ENCODE measurements at regions not wholly inside any gene's neighbourhood (a gene's known extent, or its start where the extent isn't known, plus 50 kb on each side); places are given as distances from the start of the nearest gene placed in this dataset.

GRCh38 chr14:105891631-105892452 lies 365.5 kb downstream of the TMEM121 start:
- no peak for TF ChIP-seq POLR2AphosphoS5 (IDR thresholded peaks at IDR 0.05; ENCODE audit: low read depth, low read length)
- no peak for TF ChIP-seq POLR2A (IDR thresholded peaks at IDR 0.05; ENCODE audit: low read depth, low read length)
- TF ChIP-seq SPI1 (IDR thresholded peaks at IDR 0.05; ENCODE audit: low read depth, low read length), result no peak
- no peak for TF ChIP-seq TAF1 (IDR thresholded peaks at IDR 0.05; ENCODE audit: low read depth, low read length)
- no peak for TF ChIP-seq POU2F2 (IDR thresholded peaks at IDR 0.05; ENCODE audit: low read depth, low read length)
- TF ChIP-seq PAX5 (IDR thresholded peaks at IDR 0.05; ENCODE audit: insufficient read depth, low read length, severe bottlenecking), result no peak
